Activated naive CD8-positive, alpha-beta T cell treated with anti-CD3 and anti-CD28 coated beads for 36 hours (primary cell): ENCODE measurements at regions not wholly inside any gene's neighbourhood (a gene's known extent, or its start where the extent isn't known, plus 50 kb on each side); places are given as distances from the start of the nearest gene placed in this dataset.

ENCODE experiments used
- DNase-seq: peaks from one replicate; pipeline ENCODE4 v3.0.0; 2021
- H3K27ac Mint-ChIP-seq: one replicate; pipeline ENCODE4 v1.8.0; 2022; ENCODE audit warnings: mild to moderate bottlenecking, moderate library complexity, mixed read lengths
- H3K27me3 Mint-ChIP-seq: one replicate; pipeline ENCODE4 v1.8.0; 2022; ENCODE audit warnings: mild to moderate bottlenecking, mixed read lengths
- H3K36me3 Mint-ChIP-seq: one replicate; pipeline ENCODE4 v1.8.0; 2021; ENCODE audit warnings: mild to moderate bottlenecking, mixed read lengths
- H3K4me1 Mint-ChIP-seq: one replicate; pipeline ENCODE4 v1.8.0; 2021; ENCODE audit warnings: mixed read lengths
- H3K4me3 Mint-ChIP-seq: one replicate; pipeline ENCODE4 v1.8.0; 2022; ENCODE audit warnings: mild to moderate bottlenecking, moderate library complexity, mixed read lengths
- H3K9me3 Mint-ChIP-seq: one replicate; pipeline ENCODE4 v1.8.0; 2022; ENCODE audit warnings: mixed read lengths

- Mint-ChIP-seq H3K27ac (no peak overlapping the region), H3K27me3 (no peaks in the 10 kb centered on the region), H3K36me3 (peaks cover 2% of the 10 kb centered on the region), H3K4me3 (no peak overlapping the region), H3K4me1 (peaks cover 19% of the 10 kb centered on the region), H3K9me3 (no peaks in the 10 kb centered on the region)
- no peak for DNase-seq
Measured at GRCh38 chr2:48247206-48247605, 67.3 kb upstream of the FOXN2 start.

- H3K36me3 Mint-ChIP-seq, result peaks cover 2% of the 10 kb centered on the region
- no peaks in the 10 kb centered on the region for H3K9me3 Mint-ChIP-seq
- H3K4me3 Mint-ChIP-seq, result no peak overlapping the region
- H3K4me1 Mint-ChIP-seq, result peaks cover 19% of the 10 kb centered on the region
- H3K27ac Mint-ChIP-seq, result no peak overlapping the region
- peak; percentile 7 for DNase-seq
- no peaks in the 10 kb centered on the region for H3K27me3 Mint-ChIP-seq
Measured at GRCh38 chr2:48248251-48248933, 66.1 kb upstream of the FOXN2 start.

GRCh38 chr2:48249025-48249424 is 65.5 kb upstream of the FOXN2 start:
- DNase-seq, result no peak
- Mint-ChIP-seq H3K36me3 (peaks cover 2% of the 10 kb centered on the region), H3K9me3 (no peaks in the 10 kb centered on the region), H3K27ac (no peak overlapping the region), H3K4me1 (peaks cover 19% of the 10 kb centered on the region), H3K27me3 (no peaks in the 10 kb centered on the region), H3K4me3 (no peak overlapping the region)

DNA sequence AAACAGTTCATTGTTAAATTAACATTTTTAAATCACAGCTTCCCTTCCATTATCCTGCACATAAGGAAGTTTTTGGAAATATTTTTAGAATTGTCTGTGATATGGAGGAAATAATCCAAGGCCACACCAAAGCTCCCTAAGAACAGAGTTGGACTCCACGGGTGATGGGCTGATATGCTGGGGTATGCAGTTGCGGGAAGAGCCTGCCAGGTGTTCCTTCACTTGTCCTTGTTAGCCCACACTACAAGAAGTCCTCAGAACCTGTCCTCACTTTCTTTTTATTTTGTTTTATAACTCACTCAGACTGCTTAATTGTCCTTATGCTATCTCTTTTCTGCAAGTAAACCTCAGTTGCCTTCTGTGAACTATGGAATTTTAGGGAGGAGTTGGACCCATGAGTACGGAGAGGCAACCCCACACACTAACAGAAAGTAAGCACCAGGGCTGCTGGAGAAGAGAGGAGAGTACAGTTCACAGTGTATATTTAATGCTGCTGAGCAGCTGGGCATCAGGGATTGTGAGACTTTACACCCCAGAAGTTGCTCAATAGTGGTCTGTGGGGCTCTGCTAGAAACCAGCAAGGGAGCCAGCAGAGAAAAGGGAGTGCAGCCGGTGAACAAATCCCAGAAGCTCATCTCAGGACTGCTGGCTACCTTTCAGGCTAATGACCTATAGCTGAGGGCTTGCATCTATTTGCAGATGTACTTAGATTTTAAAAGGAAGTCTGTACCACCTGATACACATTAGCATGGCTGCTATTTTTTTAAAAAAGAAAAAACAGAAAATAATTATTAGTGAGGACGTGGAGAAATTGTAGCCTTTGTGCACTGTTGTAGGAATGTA is 64.6 kb upstream of the FOXN2 start:
- peak overlapping the region; percentile 10 for H3K27ac Mint-ChIP-seq
- no peak for DNase-seq
- H3K4me1 Mint-ChIP-seq, result peaks cover 19% of the 10 kb centered on the region
- H3K9me3 Mint-ChIP-seq, result no peaks in the 10 kb centered on the region
- no peaks in the 10 kb centered on the region for H3K27me3 Mint-ChIP-seq
- H3K4me3 Mint-ChIP-seq, result no peak overlapping the region
- peaks cover 2% of the 10 kb centered on the region for H3K36me3 Mint-ChIP-seq

DNA sequence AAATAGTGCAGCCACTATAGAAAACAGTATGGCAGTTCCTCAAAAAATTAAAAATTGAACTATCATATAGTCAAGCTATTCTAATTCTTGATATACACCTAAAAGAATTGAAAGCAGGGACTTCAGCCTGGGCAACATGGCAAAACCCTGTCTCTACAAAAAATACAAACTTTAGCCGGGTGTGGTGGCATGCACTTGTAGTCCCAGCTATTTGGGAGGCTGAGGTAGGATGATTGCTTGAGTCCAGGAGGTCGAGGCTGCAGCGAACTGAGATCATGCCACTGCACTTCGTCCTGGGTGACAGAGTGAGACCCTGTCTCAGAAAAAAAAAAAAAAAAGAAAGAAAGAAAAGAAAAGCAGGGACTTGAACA is 64.0 kb upstream of the FOXN2 start:
- Mint-ChIP-seq H3K27me3 (no peaks in the 10 kb centered on the region), H3K36me3 (peaks cover 2% of the 10 kb centered on the region), H3K4me1 (peaks cover 19% of the 10 kb centered on the region), H3K4me3 (no peak overlapping the region), H3K9me3 (no peaks in the 10 kb centered on the region), H3K27ac (peak overlapping the region; percentile 63)
- DNase-seq, result no peak

- Mint-ChIP-seq H3K9me3 (no peaks in the 10 kb centered on the region), H3K4me3 (no peak overlapping the region), H3K4me1 (peaks cover 19% of the 10 kb centered on the region), H3K36me3 (peaks cover 2% of the 10 kb centered on the region), H3K27ac (no peak overlapping the region), H3K27me3 (no peaks in the 10 kb centered on the region)
- no peak for DNase-seq
Measured at GRCh38 chr2:48250943-48251342, 63.5 kb upstream of the FOXN2 start.

- H3K27ac Mint-ChIP-seq, result no peak overlapping the region
- H3K36me3 Mint-ChIP-seq, result peaks cover 2% of the 10 kb centered on the region
- H3K27me3 Mint-ChIP-seq, result no peaks in the 10 kb centered on the region
- no peak for DNase-seq
- peaks cover 19% of the 10 kb centered on the region for H3K4me1 Mint-ChIP-seq
- no peak overlapping the region for H3K4me3 Mint-ChIP-seq
- H3K9me3 Mint-ChIP-seq, result no peaks in the 10 kb centered on the region
Measured at GRCh38 chr2:48251437-48252148, 62.9 kb upstream of the FOXN2 start.

DNA sequence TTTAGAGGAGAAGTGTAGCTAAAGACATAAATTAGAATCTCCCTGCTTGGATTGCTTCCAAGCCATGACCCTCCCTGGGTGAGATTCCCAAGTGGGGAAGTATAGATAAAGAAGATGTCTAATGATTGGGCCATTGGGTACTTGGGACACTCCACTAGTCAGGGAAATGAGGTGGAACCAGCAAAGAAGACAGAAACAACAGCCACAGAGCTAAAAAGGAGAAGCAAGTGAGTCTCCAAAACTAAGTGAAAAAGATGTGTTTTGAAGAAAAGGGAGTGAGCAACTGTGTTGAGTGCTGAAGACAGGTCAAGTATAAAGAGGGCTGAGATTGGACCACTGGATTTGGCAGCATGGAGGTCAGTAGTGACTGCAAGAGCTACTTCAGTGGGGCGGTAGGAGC is 61.2 kb upstream of the FOXN2 start:
- H3K27ac Mint-ChIP-seq, result no peak overlapping the region
- H3K4me3 Mint-ChIP-seq, result no peak overlapping the region
- DNase-seq, result no peak
- no peaks in the 10 kb centered on the region for H3K27me3 Mint-ChIP-seq
- peaks cover 16% of the 10 kb centered on the region for H3K4me1 Mint-ChIP-seq
- no peaks in the 10 kb centered on the region for H3K9me3 Mint-ChIP-seq
- H3K36me3 Mint-ChIP-seq, result peaks cover 2% of the 10 kb centered on the region

GRCh38 chr2:48254839-48255238 is 59.6 kb upstream of the FOXN2 start:
- H3K9me3 Mint-ChIP-seq, result no peaks in the 10 kb centered on the region

DNA sequence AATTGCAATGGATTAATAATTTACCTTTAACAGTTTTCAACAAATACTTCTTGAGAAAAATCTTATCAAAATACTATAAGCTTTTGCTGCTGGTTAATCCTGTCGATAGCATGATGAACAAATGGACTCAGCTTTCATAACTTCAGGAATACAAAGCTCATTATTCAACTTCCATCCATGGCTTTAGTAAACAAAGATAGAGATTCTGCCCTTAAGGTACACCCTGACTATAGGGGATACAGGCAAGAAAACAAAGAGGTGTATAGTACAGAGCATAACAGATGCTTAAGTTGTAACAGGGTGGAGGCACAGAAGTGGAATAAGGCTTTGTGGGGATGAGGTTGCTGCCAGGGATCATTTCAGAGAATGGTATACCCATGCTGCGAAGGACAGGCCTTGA is 57.0 kb upstream of the FOXN2 start:
- Mint-ChIP-seq H3K36me3 (no peaks in the 10 kb centered on the region), H3K4me3 (no peak overlapping the region), H3K9me3 (no peaks in the 10 kb centered on the region), H3K27me3 (no peaks in the 10 kb centered on the region), H3K27ac (no peak overlapping the region), H3K4me1 (peaks cover 1% of the 10 kb centered on the region)
- DNase-seq, result no peak

More at GRCh38 chr2:48254839-48255238, 59.6 kb upstream of the FOXN2 start:
- no peaks in the 10 kb centered on the region for H3K36me3 Mint-ChIP-seq
- H3K4me1 Mint-ChIP-seq, result peaks cover 9% of the 10 kb centered on the region
- no peak overlapping the region for H3K27ac Mint-ChIP-seq
- DNase-seq, result no peak
- H3K4me3 Mint-ChIP-seq, result no peak overlapping the region
- H3K27me3 Mint-ChIP-seq, result no peaks in the 10 kb centered on the region

DNA sequence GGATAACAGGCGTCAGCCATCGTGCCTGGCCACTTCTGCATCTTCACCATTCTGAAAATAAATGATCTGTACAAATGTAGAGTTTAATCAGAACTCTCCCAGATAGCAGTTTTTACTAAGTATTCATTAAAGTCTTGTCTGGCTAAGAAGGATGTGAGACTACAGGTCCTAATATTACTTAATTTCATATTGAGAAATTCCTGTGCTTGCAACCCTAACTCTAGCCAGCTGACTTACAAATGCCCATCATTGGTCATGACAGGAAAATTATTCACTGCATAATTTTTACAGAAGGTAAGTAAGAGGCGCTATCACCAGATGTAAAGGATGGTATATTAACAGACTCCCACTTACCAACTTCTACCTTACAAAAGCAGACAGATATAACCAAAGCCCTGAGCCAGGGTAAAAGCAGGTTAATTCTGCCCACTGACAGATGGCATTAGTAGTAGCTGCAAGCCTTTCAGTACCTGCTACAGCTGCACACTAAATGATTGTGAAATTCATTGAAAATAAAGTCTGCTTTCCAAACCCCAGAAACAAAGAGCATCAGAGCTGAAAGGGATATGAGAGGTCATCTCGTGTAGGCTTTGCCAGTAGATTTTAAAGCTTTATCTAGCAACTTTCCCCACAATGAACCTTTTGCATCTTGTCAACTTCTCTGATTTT is 55.9 kb upstream of the FOXN2 start:
- no peaks in the 10 kb centered on the region for H3K36me3 Mint-ChIP-seq
- no peaks in the 10 kb centered on the region for H3K9me3 Mint-ChIP-seq
- no peak overlapping the region for H3K4me3 Mint-ChIP-seq
- no peak overlapping the region for H3K27ac Mint-ChIP-seq
- DNase-seq, result no peak
- H3K4me1 Mint-ChIP-seq, result peaks cover 1% of the 10 kb centered on the region
- no peaks in the 10 kb centered on the region for H3K27me3 Mint-ChIP-seq

GRCh38 chr2:48259811-48260210 is 54.7 kb upstream of the FOXN2 start:
- no peak overlapping the region for H3K4me3 Mint-ChIP-seq
- no peak for DNase-seq
- no peak overlapping the region for H3K27ac Mint-ChIP-seq
- no peaks in the 10 kb centered on the region for H3K9me3 Mint-ChIP-seq
- H3K36me3 Mint-ChIP-seq, result no peaks in the 10 kb centered on the region
- H3K27me3 Mint-ChIP-seq, result no peaks in the 10 kb centered on the region
- H3K4me1 Mint-ChIP-seq, result peaks cover 1% of the 10 kb centered on the region

GRCh38 chr2:48264627-48265026 is 49.9 kb upstream of the FOXN2 start:
- no peaks in the 10 kb centered on the region for H3K9me3 Mint-ChIP-seq
- no peaks in the 10 kb centered on the region for H3K27me3 Mint-ChIP-seq
- H3K27ac Mint-ChIP-seq, result no peak overlapping the region
- no peak for DNase-seq
- H3K4me3 Mint-ChIP-seq, result no peak overlapping the region
- peaks cover 1% of the 10 kb centered on the region for H3K4me1 Mint-ChIP-seq
- peaks cover 2% of the 10 kb centered on the region for H3K36me3 Mint-ChIP-seq
